Right ventricle myocardium inferior (tissue), 1 donor: ENCODE measurements at regions not wholly inside any gene's neighbourhood (a gene's known extent, or its start where the extent isn't known, plus 50 kb on each side); places are given as distances from the start of the nearest gene placed in this dataset.

Experiments
- ATAC-seq: fragments of 200-7000 bp; cut with Tn5 transposase; one replicate; pipeline ENCODE4 v1.9.1; 2020; ENCODE audit warnings: mild to moderate bottlenecking, moderate library complexity
- DNase-seq: peaks from one replicate; pipeline ENCODE4 v3.0.0; 2021; ENCODE audit errors: missing footprints
- intact Hi-C: fragments of 100-400 bp; cut with DNase I; formaldehyde crosslinking; loops from one replicate; pipeline ENCODE4 v1.11.0; 2022
- donor health status: DM: no; HTN: yes; CAD: no; lungs with severe emphysema.

DNA sequence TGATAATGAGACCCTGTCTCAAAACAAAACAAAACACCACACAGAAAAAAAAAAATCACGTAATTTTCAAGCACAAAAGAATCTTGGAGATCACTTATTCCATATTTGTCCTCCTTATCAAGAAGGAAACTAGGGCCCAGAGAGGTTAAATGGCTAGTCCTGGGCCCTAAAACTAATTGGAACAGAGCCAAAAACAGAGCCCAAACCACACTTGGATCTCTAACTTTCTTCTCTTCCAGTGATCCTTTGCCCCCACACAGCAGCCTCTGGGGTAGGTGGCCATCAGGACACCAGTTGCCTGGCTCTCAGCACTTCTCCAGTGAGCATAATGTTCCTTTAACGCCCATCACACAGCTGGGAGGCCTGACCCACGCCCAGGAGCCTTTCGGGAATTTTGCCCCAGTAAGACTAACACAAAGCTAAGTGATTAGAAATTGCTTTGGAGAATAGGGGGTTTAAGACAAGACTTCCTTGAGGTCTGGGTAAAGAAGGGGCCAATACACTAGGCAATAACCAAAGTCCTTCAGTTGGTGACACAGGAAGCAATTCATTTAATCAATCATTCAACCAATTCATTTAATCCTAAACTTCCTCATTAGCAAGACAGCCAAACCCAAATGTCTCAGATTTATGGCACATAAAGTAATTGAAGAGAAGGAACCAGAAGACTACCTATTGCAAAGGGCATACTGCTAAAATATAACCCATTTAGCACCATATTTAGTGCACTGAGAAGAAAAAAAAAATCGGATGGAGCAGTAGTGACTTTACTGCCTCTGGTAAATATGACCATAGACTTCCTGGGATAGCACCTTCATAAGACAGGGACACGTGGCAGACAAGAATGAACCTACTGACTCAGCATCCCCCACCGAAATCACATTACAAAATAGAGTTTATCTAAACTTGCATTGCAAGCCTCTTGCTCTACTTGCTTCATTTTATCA, 77.8 kb downstream of the ZNF608 start:
- DNase-seq, result no peak
- no peak for ATAC-seq
- intact Hi-C loops, result loop anchor here (5.0 kb wide), 1 partner anchor 39 kb away; no protein-coding TSS in a partner anchor

DNA sequence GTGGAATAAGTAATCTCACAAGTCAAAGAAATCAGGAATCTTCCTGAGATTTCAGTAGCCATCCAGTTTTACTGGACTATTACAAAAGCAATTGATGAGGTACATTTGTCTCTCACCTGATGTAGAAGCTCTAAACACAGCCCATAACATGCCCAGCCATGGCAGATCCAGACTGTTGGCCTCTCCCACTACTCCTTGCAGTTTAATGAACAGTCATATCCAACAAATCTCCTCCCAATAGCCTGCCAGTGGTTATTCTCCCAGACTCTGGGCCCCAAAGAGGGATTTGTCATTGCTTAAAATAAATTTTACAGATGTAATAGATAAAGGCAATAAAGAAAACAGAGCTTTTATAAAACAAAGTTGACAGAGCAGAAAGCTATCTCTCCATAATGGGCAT, 80.8 kb downstream of the ZNF608 start:
- ATAC-seq (no peak), DNase-seq (no peak)
- intact Hi-C loops, result loop anchor here (5.0 kb wide), 1 partner anchor 42 kb away; no protein-coding TSS in a partner anchor

DNA sequence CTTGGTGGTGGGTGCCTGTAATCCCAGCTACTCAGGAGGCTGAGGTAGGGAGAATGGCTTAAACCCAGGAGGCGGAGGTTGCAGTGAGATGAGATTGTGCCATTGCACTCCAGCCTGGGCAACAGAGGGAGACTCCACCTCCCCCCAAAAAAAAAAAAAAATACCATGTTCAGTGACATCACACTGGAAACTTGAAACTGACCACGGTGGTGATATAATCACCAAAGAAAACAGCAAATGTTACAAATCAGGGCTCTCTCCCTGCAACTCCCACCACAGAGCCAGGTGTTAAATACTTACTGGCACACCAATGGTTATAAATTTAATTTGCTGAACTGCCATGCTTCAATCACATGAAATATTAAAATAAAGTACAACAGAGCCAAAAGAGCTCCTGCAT, 81.4 kb downstream of the ZNF608 start:
- no peak for DNase-seq
- intact Hi-C loops, result loop anchor here (5.0 kb wide), 1 partner anchor 42 kb away; no protein-coding TSS in a partner anchor
- ATAC-seq, result no peak

DNA sequence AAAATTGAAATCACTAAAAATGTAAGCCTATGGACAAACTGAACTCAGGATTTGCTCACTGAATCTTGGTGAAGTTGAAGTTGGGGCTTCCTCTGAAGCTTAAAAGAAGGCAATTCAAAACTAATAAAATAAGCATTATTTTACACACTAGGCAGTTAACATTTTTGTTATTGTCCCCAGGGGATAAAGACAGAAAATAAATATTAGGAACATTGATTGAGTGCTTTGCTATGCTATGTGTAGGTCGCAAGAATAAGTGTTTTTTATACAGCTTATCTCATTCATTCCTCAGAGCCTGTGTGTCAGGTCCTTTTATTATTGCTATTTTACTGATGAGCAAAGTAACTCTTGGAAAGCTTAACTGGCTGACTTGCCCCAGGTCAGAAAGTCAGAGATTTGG, 82.2 kb downstream of the ZNF608 start:
- ATAC-seq (no peak), DNase-seq (no peak)
- intact Hi-C loops, result no loop called here

DNA sequence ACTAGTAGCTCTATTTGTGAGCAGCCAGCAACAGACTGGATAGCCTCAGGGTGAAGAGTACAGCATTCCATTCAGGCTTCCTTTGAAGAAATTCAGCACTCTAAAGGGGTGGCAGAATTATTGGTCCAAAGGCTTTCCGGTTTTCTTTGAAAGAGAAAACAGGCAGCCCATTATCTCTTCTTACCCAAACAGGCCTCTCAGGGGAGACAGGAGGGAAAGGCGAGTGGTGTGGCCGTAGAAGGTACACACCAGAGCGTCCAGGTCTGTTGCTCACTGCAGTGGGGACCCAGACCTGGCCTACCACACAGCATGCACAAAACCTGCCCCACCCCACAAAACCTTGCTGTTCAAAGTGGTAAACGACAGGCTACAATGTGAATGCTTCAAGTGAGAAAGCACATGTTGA, 83.3 kb downstream of the ZNF608 start:
- intact Hi-C loops, result no loop called here

DNA sequence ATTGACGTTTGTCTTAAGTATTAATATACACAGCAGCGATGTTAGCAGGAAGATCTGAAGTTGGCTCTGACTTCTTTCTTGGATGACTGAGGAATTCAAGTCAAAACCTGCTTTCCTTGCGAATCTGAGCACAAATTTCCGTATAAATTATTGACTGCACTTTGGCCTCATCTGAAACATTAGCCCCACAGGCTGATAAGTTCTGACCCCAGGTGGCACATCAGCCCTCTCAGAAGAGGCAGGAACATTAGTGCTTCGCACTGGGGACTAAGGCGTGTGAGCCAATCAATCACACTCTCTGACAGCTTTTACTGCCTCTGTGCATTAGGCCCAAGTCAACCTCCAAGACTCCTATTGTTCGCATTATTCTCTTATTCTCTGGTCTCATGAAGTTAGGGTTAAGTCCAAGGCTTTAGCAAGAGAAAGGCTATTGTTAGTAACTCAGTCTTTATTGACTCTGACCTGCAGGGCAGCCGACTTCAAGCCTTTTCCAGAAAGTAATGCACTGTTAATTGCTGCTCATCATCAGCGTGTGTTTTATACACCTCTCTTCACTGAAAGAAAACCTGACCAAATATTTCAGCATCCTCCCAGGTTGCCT, 84.2 kb downstream of the ZNF608 start:
- DNase-seq, result no peak
- ATAC-seq, result no peak
- intact Hi-C loops, result no loop called here

More for the DNA sequence above, 83.3 kb downstream of the ZNF608 start:
- ATAC-seq, result no peak
- DNase-seq, result no peak

DNA sequence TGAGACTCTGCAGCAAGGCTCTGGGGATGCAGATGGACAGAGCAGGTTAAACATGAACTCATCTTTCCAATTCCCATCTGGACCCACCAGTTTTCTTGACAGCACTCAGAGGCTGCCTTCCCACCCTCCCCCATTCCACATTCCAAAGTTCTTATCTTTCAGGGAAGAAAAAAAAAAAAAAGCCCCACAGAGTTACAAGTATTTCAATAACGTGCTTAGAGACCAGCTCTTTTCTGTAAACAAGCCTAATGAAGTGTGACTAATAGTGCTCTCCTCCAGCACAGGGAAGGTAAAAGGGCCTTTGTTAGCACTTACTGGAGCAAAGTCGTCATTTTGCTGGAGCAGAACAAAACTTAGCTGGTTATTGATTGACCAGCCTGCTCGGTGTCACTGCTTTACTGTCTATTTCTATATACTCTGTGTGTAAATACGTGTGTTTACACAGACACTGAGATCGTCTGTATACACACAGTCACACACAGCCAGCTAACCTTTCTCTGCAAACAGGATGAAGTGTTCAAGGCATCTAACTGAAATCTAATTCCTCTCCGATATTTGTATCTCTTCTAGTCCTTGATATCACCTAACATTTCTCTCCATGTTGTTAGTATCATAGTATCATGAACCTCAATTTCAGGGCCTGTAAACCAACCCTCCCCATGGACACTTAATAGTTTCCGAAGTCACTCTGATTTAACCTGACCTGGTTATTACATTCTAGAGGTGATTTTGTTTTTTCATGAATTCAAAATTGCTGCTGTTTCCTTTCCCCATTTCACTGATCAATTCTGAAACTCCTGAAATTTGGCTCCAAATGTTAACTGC, 84.9 kb downstream of the ZNF608 start:
- intact Hi-C loops, result no loop called here
- ATAC-seq, result peak; percentile 42
- DNase-seq, result no peak

DNA sequence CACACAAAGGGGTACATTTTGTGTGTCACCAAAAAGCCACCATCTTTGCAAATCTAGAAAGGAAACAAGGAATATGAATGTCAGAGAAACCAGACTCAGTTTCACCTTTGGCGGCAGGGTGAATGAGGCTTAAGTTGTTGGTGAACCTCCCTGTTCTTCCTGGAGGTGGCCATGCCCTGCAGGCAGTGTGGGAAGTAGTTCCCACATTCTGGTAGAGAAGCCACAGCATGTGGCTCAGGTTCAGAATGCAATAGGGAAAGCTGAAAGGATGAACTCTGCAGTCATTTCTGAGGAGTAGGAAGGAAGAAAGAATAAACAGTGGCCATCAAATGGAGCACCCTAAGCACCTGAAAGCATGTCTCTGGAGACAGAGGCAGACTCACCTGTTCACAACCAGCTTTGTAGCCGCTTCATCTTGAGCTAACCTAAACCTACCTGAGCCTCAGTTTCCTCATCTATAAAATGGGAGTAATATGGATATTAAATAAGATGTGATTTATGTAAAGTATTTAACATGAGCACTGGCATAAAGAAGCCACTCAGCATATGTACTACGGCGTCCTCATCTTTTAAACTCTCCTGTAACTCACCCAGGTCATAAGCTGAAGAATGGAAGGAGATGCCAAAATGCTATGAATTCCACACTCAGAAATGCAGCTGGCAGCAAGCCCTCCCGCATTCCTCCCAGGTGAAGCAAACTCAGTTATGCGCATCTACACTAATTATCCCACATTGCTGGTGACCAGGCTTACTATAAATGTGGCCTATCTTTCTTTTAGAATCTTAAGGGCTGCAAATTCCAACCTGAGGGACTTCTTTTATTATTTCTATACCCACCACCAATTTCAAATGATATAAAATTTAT, 86.0 kb downstream of the ZNF608 start:
- DNase-seq (no peak), ATAC-seq (no peak)
- intact Hi-C loops, result no loop called here

DNA sequence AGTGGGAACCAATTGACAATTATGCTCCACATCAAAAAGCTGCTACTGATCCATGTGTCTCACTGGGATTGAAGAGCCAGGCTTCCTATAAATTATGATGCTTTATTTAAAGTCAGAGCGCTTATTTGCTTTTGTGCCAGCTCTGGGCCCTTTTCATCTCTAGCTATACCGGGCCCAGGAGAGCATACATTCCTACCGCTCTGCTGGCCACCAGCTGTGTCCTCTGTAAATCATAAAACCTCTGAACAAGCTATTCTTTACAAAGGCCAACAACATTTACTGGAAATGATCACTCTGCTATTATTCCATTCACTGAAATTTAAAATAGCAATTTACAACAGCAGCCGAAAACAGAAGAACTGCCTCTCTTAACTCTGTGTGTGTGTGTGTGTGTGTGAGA, 86.6 kb downstream of the ZNF608 start:
- DNase-seq, result no peak
- intact Hi-C loops, result loop anchor here (5.0 to 10.0 kb wide), 2 partner anchors 248 to 845 kb away; no protein-coding TSS in a partner anchor

DNA sequence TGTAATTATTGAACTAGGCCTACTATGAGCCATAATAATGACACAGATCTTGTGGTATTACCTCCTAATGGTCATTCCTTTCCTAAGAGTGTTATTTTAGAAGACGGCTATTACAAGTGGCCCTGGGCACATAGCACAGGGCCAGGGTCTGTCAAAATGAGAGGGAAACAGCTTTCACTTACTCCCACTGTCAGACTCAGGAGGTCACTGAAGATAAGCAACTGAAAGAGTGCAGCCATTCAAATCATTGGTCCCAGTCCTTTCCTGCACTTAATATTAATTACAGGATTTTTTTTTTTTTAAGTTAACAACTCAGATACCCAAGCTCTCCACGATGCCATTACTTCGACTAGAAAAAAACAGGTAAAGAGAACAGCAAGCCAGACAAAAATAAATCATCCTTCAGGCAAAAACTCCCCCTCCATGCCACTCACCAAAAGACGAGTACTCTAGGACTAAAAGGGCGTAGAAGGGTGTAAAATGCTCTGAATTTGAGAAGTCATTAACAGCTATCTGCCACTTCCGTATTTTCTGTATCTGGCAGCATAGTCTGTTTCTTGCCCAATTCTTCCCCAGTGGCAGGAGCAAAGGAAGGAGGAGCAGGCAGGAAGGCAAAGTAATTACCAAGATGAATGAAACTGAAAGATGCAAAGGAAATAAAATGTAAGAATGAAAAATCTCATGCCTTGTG, 87.4 kb downstream of the ZNF608 start:
- no peak for DNase-seq
- intact Hi-C loops, result loop anchor here (5.0 to 10.0 kb wide), 2 partner anchors 248 to 844 kb away; no protein-coding TSS in a partner anchor
- no peak for ATAC-seq

More for the DNA sequence above, 86.6 kb downstream of the ZNF608 start:
- ATAC-seq, result no peak

DNA sequence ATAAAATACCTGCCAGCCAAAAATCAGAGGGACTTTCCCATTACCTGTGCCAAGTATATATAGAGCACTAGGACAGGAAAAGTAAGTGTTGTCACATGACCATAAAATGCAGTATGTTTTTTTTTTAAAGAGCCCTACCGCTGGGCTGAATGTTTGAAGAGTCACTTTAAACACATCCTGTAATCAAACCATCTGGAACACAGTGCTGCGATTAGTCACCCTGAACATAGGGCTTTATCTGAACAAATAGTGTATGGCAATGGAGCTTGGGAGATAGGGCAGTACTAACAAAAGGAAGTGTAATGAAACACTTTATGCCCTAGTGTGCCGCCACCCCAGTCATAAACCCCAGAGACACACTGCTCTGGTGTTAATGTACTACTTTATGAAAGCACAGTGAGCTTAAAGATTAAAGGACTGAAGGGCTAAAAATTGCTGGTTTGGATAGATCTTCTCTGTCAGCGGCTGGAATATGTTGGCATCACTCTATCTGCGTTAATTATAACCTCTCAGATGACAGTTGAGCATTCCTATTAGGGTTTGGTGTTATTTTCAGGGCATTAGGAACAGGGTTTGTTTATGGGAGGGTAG, 90.4 kb downstream of the ZNF608 start:
- intact Hi-C loops, result loop anchor here (5.0 to 10.0 kb wide), 2 partner anchors 251 to 841 kb away; no protein-coding TSS in a partner anchor
- ATAC-seq (peak; percentile 63), DNase-seq (no peak)

DNA sequence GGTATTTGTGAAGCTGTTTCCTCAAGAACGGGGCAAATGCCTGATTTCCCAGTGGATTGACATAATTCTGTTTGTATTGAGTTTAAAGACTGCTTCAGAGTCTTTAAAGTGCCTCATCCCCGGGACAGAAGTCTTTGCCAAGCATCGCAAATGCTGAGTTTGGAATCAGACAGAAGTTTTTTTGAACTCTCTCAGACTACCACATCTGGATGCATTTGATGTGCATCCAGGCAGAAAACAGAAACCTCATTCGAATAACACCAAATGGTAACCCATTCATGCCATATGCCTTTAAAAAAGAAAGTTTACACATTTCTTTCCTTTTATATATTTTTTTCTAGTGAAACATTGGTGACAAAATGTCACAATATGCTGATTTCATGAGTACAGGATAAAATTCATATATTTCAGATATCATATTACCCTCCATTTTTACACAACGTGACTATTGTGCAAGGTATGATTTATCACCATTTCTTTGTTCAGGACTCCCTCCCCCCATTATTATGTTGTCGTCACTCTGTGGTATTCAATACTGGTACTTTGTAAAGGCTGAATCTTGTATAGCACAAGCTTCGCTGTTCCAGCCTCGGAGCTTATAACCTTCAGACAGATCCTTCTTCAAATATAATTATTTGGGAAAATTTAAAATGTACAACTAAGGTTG, 91.1 kb downstream of the ZNF608 start:
- ATAC-seq, result no peak
- DNase-seq, result no peak
- intact Hi-C loops, result loop anchor here (5.0 to 10.0 kb wide), 2 partner anchors 252 to 841 kb away; no protein-coding TSS in a partner anchor

DNA sequence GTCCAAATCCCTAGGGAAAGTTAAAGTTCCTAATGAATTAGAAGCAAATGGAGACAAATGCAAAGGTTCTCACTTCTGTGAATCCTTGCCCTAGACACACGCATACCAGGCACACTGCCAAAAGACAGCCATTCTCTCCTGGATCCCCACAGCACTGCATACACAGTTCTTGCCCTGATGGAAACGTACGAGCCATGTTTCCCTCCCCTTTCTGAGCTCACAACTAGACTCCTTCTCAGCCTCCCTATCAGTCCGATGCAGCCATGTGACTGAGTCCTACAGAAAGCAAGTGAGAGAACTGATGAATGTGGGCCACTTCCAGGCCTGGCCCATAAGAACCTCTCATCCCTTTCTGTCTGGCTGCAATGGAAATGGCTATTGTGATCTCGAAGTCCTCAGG, 92.0 kb downstream of the ZNF608 start:
- DNase-seq (no peak), ATAC-seq (no peak)
- intact Hi-C loops, result loop anchor here (1.0 to 10.0 kb wide), 3 partner anchors 92 to 840 kb away; partner anchors contain the start of gene ZNF608

DNA sequence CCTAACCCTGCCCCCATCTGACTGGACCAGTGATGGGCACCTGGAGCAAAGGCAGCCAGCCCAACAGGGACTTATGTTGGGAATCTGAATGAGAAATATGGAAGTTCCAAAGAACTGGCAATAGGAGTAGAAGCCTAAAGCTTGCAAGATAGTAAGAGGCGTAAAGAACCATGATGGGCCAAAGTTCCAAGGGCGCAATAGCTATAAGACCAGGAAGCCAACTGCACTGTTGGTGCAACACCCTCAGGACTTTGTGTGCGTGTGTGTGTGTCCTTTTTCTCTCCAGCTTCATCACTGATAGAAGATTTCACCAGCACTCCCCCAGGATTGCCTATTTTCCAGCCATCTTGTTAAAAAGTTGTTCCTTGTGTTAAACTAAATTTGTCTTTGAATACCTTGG, 92.8 kb downstream of the ZNF608 start:
- intact Hi-C loops, result loop anchor here (1.0 to 10.0 kb wide), 3 partner anchors 93 to 839 kb away; partner anchors contain the start of gene ZNF608
- ATAC-seq, result no peak
- no peak for DNase-seq

DNA sequence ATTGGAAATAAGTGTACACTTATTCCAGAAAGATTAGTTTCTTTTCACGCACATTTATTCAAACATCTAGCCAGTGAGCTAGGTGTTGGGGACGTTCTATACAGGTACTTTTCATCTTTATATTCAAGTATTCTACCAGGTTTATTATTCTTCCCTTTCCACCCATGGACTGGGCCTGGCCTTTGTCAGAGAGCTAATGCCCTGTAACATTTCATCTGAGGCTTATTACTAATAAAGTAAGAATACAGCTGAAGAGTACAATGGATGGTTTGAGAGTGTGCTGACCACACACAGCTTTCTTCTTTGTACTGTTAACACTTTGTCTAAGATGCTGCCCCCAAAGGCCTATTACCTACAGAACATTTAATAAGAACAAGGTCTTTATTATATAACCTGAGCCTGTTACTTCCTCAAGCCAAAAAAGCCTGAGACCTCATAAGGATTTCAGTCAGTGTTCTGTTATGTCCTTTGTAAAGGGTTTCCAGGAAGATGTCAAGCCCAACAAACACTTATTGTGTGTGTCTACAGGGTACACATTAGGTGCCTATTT, 93.5 kb downstream of the ZNF608 start:
- DNase-seq, result no peak
- intact Hi-C loops, result loop anchor here (5.0 to 10.0 kb wide), 2 partner anchors 116 to 838 kb away; no protein-coding TSS in a partner anchor
- ATAC-seq, result no peak

DNA sequence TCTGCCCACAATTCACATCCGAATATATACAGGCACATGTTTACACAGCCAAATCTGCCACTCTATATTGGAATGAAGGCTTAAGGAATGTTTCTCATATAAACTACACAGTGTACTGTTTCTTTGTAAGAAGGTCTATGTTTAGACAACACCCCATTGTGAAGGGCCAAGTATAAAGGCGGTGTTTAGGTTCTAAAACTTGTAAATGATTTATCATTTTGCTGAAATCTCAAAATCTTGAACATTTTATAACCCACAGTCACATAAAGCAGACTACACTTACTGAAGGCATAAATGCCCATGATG, 94.0 kb downstream of the ZNF608 start:
- DNase-seq (no peak), ATAC-seq (no peak)
- intact Hi-C loops, result loop anchor here (5.0 to 10.0 kb wide), 2 partner anchors 115 to 838 kb away; no protein-coding TSS in a partner anchor
